LNCaP clone FGC (cell line): ENCODE measurements at regions not wholly inside any gene's neighbourhood (a gene's known extent, or its start where the extent isn't known, plus 50 kb on each side); places are given as distances from the start of the nearest gene placed in this dataset.

Experiments
- DNase-seq: peaks from one replicate; pipeline ENCODE4 v3.0.0-alpha.2; 2011; ENCODE audit warnings: low read depth
- H3K4me3 ChIP-seq: 2 replicates; pipeline ENCODE4 v1.5.1; 2011; ENCODE audit warnings: mild to moderate bottlenecking, low read depth, low read length, control low read depth
- TF ChIP-seq, protein P1 (sequence below): IDR thresholded peaks from 2 replicates; pipeline ENCODE4 v1.5.1; 2012; ENCODE audit warnings: mild to moderate bottlenecking; ENCODE audit not compliant: control insufficient read depth, insufficient read depth; ENCODE audit errors: extremely low read depth

DNA sequence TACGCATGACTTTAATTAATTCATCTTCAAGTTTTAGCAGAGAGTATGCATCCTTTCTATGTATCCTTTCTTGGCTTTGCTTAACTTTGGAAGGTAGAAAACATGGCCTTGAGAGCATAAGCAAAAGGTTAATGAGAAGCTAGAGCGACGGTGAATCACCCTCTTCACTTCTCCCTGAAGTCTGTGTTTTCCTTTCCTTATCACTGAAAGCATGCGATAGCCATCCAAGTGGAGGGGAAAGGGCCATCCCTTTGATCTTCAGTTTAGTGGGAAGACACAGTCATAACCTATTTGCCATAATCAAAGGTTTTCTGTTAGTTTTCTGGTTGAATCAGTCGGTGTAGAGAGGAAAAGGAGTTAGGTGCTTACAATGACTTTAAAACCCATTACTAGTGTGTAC lies 354.0 kb upstream of the ROBO2 start:
- no peak for DNase-seq
- TF ChIP-seq, protein P1, sequence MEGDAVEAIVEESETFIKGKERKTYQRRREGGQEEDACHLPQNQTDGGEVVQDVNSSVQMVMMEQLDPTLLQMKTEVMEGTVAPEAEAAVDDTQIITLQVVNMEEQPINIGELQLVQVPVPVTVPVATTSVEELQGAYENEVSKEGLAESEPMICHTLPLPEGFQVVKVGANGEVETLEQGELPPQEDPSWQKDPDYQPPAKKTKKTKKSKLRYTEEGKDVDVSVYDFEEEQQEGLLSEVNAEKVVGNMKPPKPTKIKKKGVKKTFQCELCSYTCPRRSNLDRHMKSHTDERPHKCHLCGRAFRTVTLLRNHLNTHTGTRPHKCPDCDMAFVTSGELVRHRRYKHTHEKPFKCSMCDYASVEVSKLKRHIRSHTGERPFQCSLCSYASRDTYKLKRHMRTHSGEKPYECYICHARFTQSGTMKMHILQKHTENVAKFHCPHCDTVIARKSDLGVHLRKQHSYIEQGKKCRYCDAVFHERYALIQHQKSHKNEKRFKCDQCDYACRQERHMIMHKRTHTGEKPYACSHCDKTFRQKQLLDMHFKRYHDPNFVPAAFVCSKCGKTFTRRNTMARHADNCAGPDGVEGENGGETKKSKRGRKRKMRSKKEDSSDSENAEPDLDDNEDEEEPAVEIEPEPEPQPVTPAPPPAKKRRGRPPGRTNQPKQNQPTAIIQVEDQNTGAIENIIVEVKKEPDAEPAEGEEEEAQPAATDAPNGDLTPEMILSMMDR = no peak
- no peak overlapping the region for H3K4me3 ChIP-seq

DNA sequence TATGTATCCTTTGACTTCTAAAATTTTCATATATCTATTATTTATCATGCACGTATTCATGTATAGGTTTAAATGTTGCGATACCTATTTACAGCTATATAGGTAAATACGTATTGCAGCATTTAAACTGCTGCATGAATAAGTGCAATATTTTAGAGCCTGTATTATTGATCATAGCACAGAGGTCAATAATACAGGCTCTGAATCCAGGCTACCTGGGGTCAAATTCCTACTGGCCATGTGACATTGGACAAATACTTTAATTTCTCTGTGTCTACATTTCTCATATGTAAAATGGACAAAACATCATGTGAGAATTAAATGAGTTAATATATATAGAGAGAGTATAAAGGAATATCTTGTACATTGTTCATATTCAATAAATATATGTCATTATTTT lies 352.9 kb upstream of the ROBO2 start:
- TF ChIP-seq, protein P1 = no peak
- no peak overlapping the region for H3K4me3 ChIP-seq
- DNase-seq = no peak

DNA sequence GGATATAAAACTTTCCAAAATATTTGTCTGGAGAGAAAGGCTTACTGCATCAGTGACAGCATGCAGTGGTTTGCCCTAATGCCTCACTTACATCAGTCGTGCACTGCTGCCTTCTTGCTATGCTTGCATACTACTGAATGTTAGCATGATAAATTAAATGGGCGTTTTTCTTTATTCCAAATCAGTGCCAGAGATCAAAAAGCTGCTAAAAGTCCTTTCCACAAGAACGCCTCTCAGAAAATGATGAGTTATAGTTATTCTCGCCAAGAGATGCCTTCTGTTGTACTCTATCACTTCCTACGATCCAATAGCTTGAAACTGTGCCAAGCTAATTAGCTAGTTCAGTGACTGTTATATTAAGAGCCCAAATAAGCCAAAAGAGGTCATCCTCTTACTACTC lies 345.8 kb upstream of the ROBO2 start:
- DNase-seq = no peak
- TF ChIP-seq, protein P1 = no peak
- no peak overlapping the region for H3K4me3 ChIP-seq

DNA sequence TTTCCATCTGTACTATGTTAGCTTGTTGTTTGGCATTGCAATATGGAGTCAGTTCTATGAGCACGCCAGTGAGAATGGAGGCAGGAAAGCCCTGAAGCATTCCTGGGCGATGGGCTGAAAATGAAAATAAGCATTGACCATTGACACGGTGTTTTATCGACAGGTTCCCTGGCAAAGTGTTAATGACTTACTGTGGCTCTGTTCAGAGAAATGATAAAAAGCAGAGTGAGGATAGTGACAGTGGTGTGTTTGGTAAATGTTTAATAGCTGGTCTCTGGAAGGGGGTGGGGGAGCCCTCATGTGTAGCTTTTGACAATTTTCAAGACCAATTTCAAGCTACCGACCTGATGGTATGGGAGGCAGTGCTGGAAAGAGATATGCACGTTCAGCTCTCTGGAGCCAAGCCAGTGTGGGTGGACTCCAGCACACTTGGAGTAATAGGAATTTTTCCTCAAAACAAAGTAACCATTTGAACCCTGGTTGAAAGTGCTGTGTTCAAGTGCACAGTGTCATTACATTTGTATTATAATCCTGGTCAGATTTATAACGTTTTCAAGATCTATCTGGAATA lies 341.7 kb upstream of the ROBO2 start:
- no peak for DNase-seq
- TF ChIP-seq, protein P1 = no peak
- no peak overlapping the region for H3K4me3 ChIP-seq

DNA sequence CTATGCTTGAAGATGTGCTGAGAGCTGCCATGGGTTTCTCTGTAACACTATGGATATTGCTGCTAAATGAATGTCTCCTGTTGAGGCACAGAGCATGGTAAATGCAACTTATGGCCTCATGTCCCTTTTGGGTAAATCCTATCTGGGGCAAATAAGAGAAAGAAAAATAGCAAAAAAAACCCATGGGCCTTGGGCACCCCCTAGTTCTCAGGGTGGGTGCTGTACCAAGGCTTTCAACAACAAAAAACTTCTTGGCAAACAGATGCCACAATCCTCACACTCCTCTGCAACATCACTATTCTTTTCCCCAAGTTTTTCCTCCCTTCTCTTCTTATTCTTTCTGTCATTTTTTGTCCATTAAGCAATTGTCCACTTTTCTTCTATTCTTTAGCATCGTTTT lies 340.1 kb upstream of the ROBO2 start:
- no peak for DNase-seq
- TF ChIP-seq, protein P1 = no peak
- no peak overlapping the region for H3K4me3 ChIP-seq

- DNase-seq = no peak
- no peak overlapping the region for H3K4me3 ChIP-seq
- TF ChIP-seq, protein P1 = no peak
Measured at GRCh38 chr3:76700323-76700722, 339.6 kb upstream of the ROBO2 start.

DNA sequence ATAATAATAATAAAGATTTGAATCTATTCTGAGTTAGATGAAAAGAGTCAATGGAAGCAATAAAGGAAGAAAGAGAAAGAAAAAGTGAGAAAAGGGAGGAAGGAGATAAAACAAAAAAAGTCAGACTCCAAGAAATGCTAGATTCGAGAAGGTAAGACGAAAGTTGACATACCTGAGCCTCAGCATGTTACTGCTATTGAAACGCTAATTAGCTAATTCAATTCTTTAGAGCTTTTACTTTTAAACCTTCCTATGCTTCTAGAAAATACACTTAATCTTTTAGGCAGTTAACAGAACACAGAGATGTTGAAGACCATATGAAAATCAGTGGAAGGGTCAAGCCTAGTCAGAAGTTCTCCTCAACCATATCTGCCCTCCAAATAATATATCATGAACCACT lies 337.2 kb upstream of the ROBO2 start:
- TF ChIP-seq, protein P1 = no peak
- H3K4me3 ChIP-seq = no peak overlapping the region
- DNase-seq = no peak
